Natural killer cell treated with Interleukin-12 subunit alpha and Interleukin-12 subunit beta and Interleukin-15 and Interleukin-18, amount 100 ng/mL, for 72 hours (primary cell): ENCODE measurements at regions not wholly inside any gene's neighbourhood (a gene's known extent, or its start where the extent isn't known, plus 50 kb on each side); places are given as distances from the start of the nearest gene placed in this dataset.
"Not testable (repeated sequence)": the region's sequence is repeated elsewhere in the genome, so short reads cannot be mapped to it uniquely, and the experiment has no call there.

Experiments
- ATAC-seq, 2 donors: fragments of 150-1000 bp; cut with Tn5 transposase in 1 of 2; sonication (Bioruptor Pico), chemical (Tn5 transposase) in 1 of 2; 2 replicates each; pipeline ENCODE4 v1.10.0; 2021
- DNase-seq: peaks from one replicate; pipeline ENCODE4 v3.0.0; 2022; ENCODE audit warnings: low spot score
- H3K27ac Mint-ChIP-seq, 2 donors: 1 replicate in 1 of 2; 2 replicates in 1 of 2; pipeline ENCODE4 v1.8.0; 2022; ENCODE audit warnings: mixed read lengths in 2 of 2, mild to moderate bottlenecking in 1 of 2, moderate library complexity in 1 of 2
- H3K27me3 Mint-ChIP-seq, 2 donors: 1 replicate in 1 of 2; 2 replicates in 1 of 2; pipeline ENCODE4 v1.8.0; 2022; ENCODE audit warnings: mixed read lengths in 2 of 2
- H3K36me3 Mint-ChIP-seq: one replicate; pipeline ENCODE4 v1.8.0; 2022; ENCODE audit warnings: mixed read lengths
- H3K4me1 Mint-ChIP-seq, 2 donors: 1 replicate in 1 of 2; 2 replicates in 1 of 2; pipeline ENCODE4 v1.8.0; 2022; ENCODE audit warnings: low read depth in 2 of 2, mixed read lengths in 2 of 2, mild to moderate bottlenecking in 1 of 2
- H3K4me3 Mint-ChIP-seq: one replicate; pipeline ENCODE4 v1.8.0; 2022; ENCODE audit warnings: mixed read lengths
- H3K9me3 Mint-ChIP-seq: 2 replicates; pipeline ENCODE4 v1.8.0; 2022; ENCODE audit warnings: mixed read lengths

DNA sequence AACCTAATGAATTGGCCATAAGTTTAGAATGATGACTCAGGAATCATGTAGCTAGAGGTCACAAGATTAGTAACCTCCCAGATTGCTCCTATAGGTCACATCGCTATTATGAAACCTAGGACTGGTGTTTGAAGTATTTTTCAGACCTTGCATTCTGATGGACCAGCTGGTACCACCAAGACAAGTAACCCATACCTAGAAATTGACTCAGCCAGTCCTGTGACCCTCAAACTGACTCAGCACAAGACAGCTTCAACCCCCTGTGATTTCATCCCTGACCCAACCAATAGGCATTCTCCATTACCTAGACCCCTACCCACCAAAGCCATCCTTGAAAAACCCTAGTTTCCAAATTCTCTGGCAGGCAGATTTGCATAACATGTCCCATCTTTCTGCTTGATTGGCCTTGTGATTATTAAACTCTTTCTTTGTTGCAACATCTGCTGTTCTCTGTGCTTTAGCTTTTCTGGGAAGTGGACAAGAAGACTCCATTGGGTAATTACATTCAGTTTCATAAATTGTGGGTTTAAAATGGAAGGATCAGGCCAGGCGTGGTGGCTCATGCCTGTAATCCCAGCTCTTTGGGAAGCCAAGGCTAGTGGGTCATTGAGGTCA, 254.9 kb downstream of the IRS1 start:
- no peak overlapping the region for H3K27ac Mint-ChIP-seq

GRCh38 chr2:226540204-226540994, 259.2 kb downstream of the IRS1 start:
- ATAC-seq = no peak
- Mint-ChIP-seq H3K9me3 (peaks cover 4% of the 10 kb centered on the region), H3K27ac (no peak overlapping the region), H3K36me3 (no peaks in the 10 kb centered on the region), H3K4me1 (no peaks in the 10 kb centered on the region), H3K4me3 (no peak overlapping the region), H3K27me3 (no peaks in the 10 kb centered on the region)
- DNase-seq = no peak

More for the DNA sequence above, 254.9 kb downstream of the IRS1 start:
- no peaks in the 10 kb centered on the region for H3K4me1 Mint-ChIP-seq
- DNase-seq = no peak
- H3K4me3 Mint-ChIP-seq = no peak overlapping the region
- H3K27me3 Mint-ChIP-seq = peaks cover 0 to 2% of the 10 kb centered on the region in 2 donors
- no peaks in the 10 kb centered on the region for H3K36me3 Mint-ChIP-seq
- peaks cover 9% of the 10 kb centered on the region for H3K9me3 Mint-ChIP-seq
- ATAC-seq = no peak

DNA sequence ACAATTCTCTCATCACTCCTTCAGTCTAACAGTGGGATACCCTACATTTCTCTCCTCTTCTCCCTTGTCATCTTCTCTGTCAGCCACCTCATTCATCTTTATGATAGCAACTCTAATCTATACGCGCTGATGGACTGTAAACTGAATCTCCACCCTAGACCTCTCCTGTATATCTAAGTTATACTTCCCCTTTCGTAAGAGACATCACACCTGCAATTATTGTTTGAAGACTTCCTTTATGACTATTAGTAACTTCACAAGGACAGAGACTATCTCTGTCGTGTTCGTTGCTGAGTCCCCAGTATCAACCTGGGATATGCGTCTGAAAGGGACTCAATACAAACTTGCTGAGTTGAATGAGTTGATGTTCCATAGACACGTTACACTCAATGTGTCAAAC, 263.2 kb downstream of the IRS1 start:
- H3K4me3 Mint-ChIP-seq = no peak overlapping the region
- no peaks in the 10 kb centered on the region for H3K27me3 Mint-ChIP-seq
- H3K36me3 Mint-ChIP-seq = no peaks in the 10 kb centered on the region
- DNase-seq (no peak), ATAC-seq (no peak)
- no peaks in the 10 kb centered on the region for H3K9me3 Mint-ChIP-seq
- H3K4me1 Mint-ChIP-seq = no peaks in the 10 kb centered on the region
- no peak overlapping the region for H3K27ac Mint-ChIP-seq

DNA sequence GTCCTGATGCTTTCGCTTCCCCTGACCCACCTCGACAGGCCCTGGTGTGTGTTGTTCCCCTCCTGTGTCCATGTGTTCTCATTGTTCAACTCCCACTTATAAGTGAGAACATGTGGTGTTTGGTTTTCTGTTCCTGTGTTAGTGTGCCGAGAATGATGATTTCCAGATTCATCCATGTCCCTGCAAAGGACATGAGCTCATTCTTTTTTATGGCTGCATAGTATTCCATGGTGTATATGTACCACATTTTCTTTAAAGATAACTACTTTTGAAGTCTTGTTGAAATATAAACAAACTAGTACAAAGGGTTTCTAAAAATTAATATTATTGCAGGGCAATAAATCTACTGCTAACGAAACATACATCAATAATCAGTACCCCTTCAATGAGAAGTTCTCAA, 266.6 kb downstream of the IRS1 start:
- H3K36me3 Mint-ChIP-seq, H3K4me1 Mint-ChIP-seq, DNase-seq, ATAC-seq, H3K27me3 Mint-ChIP-seq, H3K4me3 Mint-ChIP-seq, H3K9me3 Mint-ChIP-seq, H3K27ac Mint-ChIP-seq: not testable (repeated sequence)

- no peaks in the 10 kb centered on the region for H3K27me3 Mint-ChIP-seq
- DNase-seq (no peak), ATAC-seq (no peak)
- no peaks in the 10 kb centered on the region for H3K36me3 Mint-ChIP-seq
- H3K9me3 Mint-ChIP-seq = no peaks in the 10 kb centered on the region
- H3K4me1 Mint-ChIP-seq = no peaks in the 10 kb centered on the region
- H3K27ac Mint-ChIP-seq = no peak overlapping the region
- no peak overlapping the region for H3K4me3 Mint-ChIP-seq
Measured at GRCh38 chr2:226531061-226531810, 268.4 kb downstream of the IRS1 start.

DNA sequence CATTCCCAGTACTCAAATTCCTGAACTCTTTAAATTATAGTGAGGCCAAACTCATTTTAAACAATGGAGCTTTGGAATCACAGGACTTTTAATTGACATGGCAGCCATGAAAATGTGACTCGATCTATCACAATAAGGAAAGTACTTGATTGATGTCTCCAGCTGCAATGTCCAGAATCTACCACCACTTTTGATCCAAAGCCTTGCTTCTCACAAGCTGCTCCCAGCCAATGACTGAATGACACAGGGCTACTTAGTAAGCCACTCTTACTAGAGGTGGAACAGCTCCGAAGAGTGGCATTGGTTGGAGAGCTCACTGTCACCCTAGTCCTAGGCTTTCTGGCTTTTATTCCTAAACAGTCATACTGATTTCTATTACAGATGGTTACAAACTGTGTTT, 270.1 kb downstream of the IRS1 start:
- Mint-ChIP-seq H3K27me3 (no peaks in the 10 kb centered on the region), H3K4me3 (no peak overlapping the region), H3K27ac (no peak overlapping the region), H3K4me1 (no peaks in the 10 kb centered on the region), H3K36me3 (no peaks in the 10 kb centered on the region), H3K9me3 (no peaks in the 10 kb centered on the region)
- ATAC-seq = no peak
- no peak for DNase-seq

GRCh38 chr2:226526716-226527115, 272.9 kb downstream of the IRS1 start:
- Mint-ChIP-seq H3K4me1 (no peaks in the 10 kb centered on the region), H3K27ac (no peak overlapping the region), H3K9me3 (peaks cover 5% of the 10 kb centered on the region), H3K4me3 (no peak overlapping the region), H3K36me3 (no peaks in the 10 kb centered on the region), H3K27me3 (no peaks in the 10 kb centered on the region)
- DNase-seq = no peak
- no peak for ATAC-seq

DNA sequence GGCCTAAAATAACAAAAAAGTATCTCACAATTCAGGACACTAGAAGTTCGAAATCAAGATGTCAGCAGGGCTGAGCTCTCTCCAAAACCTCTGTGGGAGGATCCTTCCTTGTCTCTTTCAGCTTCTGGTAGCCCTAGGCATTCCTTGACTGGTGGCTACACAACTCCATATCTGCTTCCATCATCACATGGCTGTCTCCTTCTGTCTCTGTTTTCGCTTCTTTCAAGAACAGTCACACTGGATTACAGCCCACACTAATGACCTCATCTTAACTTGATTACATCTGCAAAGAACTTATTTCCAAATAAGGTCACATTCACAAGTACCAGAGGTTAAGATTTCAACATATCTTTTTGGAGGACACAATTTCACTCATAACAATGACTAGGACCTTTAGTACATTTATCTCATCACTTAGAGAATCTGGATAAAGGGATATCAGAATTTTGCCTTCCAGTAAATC, 275.2 kb downstream of the IRS1 start:
- DNase-seq (no peak), ATAC-seq (no peak)
- Mint-ChIP-seq H3K27me3 (no peaks in the 10 kb centered on the region), H3K27ac (no peak overlapping the region), H3K4me1 (no peaks in the 10 kb centered on the region), H3K36me3 (no peaks in the 10 kb centered on the region), H3K4me3 (no peak overlapping the region), H3K9me3 (peaks cover 5% of the 10 kb centered on the region)

GRCh38 chr2:226520723-226521122, 278.9 kb downstream of the IRS1 start:
- no peak for DNase-seq
- Mint-ChIP-seq H3K4me3 (no peak overlapping the region), H3K4me1 (no peaks in the 10 kb centered on the region), H3K27me3 (no peaks in the 10 kb centered on the region), H3K9me3 (peaks cover 5% of the 10 kb centered on the region), H3K36me3 (no peaks in the 10 kb centered on the region), H3K27ac (no peak overlapping the region)
- no peak for ATAC-seq

- ATAC-seq = no peak
- DNase-seq = no peak
- H3K27ac Mint-ChIP-seq = no peak overlapping the region
- no peak overlapping the region for H3K4me3 Mint-ChIP-seq
- no peaks in the 10 kb centered on the region for H3K27me3 Mint-ChIP-seq
- H3K4me1 Mint-ChIP-seq = no peaks in the 10 kb centered on the region
- H3K36me3 Mint-ChIP-seq = no peaks in the 10 kb centered on the region
- H3K9me3 Mint-ChIP-seq = peaks cover 4% of the 10 kb centered on the region
Measured at GRCh38 chr2:226515344-226516055, 284.1 kb downstream of the IRS1 start.

DNA sequence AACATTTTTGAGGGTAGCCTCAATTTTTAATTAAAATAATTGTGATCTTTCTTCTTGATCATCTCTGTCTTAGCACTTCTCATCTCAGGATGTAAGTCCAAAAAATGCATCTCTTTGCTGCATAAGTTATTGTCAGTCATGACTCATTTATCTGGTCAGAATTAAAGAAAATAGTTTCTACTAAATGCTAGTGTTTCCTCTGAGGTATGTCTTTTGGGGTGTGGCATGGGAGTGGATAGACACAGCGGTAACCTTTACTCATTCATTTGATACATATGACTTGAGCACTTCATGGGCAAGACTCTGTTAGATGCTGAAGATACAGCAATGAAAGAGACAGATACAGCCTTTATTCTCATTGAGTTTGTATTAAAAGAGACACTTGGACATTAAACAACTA, 284.7 kb downstream of the IRS1 start:
- ATAC-seq (no peak), DNase-seq (no peak)
- Mint-ChIP-seq H3K36me3 (no peaks in the 10 kb centered on the region), H3K27me3 (no peaks in the 10 kb centered on the region), H3K9me3 (peaks cover 4% of the 10 kb centered on the region), H3K4me3 (no peak overlapping the region), H3K27ac (no peak overlapping the region), H3K4me1 (no peaks in the 10 kb centered on the region)

GRCh38 chr2:226511311-226511710, 288.3 kb downstream of the IRS1 start:
- H3K27ac Mint-ChIP-seq = no peak overlapping the region

GRCh38 chr2:226508683-226509082, 290.9 kb downstream of the IRS1 start:
- Mint-ChIP-seq H3K36me3 (no peaks in the 10 kb centered on the region), H3K4me1 (no peaks in the 10 kb centered on the region), H3K27ac (no peak overlapping the region), H3K27me3 (no peaks in the 10 kb centered on the region), H3K9me3 (peaks cover 6% of the 10 kb centered on the region), H3K4me3 (no peak overlapping the region)
- no peak for ATAC-seq
- no peak for DNase-seq

More at GRCh38 chr2:226511311-226511710, 288.3 kb downstream of the IRS1 start:
- ATAC-seq = no peak
- DNase-seq = no peak
- H3K9me3 Mint-ChIP-seq = peaks cover 4% of the 10 kb centered on the region
- H3K4me3 Mint-ChIP-seq = no peak overlapping the region
- no peaks in the 10 kb centered on the region for H3K27me3 Mint-ChIP-seq
- no peaks in the 10 kb centered on the region for H3K36me3 Mint-ChIP-seq
- no peaks in the 10 kb centered on the region for H3K4me1 Mint-ChIP-seq
